Naive B cell (primary cell): ENCODE measurements at regions not wholly inside any gene's neighbourhood (a gene's known extent, or its start where the extent isn't known, plus 50 kb on each side); places are given as distances from the start of the nearest gene placed in this dataset.

ENCODE experiments used
- ATAC-seq, 2 donors: fragments of 150-1000 bp; cut with Tn5 transposase; 2 replicates each; pipeline ENCODE4 v1.10.0; 2021; ENCODE audit warnings: low read depth in 2 of 2, mild to moderate bottlenecking in 2 of 2, moderate library complexity in 2 of 2
- DNase-seq: peaks from one replicate; pipeline ENCODE4 v3.0.0; 2022
- H3K27ac Mint-ChIP-seq, 6 donors: one replicate each; pipeline ENCODE4 v1.8.0; 2020 to 2022; ENCODE audit warnings: mild to moderate bottlenecking in 6 of 6, mixed read lengths in 6 of 6, moderate library complexity in 5 of 6, inconsistent platforms in 2 of 6
- H3K27me3 Mint-ChIP-seq, 3 donors: one replicate each; pipeline ENCODE4 v1.8.0; 2021 to 2022; ENCODE audit warnings: mixed read lengths in 3 of 3, mild to moderate bottlenecking in 1 of 3
- H3K36me3 Mint-ChIP-seq, 2 donors: one replicate each; pipeline ENCODE4 v1.8.0; 2020 to 2022; ENCODE audit warnings: mixed read lengths in 2 of 2, inconsistent platforms in 1 of 2, mild to moderate bottlenecking in 1 of 2
- H3K4me1 Mint-ChIP-seq, 3 donors: one replicate each; pipeline ENCODE4 v1.8.0; 2020 to 2022; ENCODE audit warnings: mixed read lengths in 3 of 3, inconsistent platforms in 1 of 3, mild to moderate bottlenecking in 1 of 3, moderate library complexity in 1 of 3
- H3K4me3 Mint-ChIP-seq, 8 donors: one replicate each; pipeline ENCODE4 v1.8.0; 2020 to 2022; ENCODE audit warnings: mild to moderate bottlenecking in 8 of 8, mixed read lengths in 8 of 8, moderate library complexity in 8 of 8, inconsistent platforms in 2 of 8
- H3K9me3 Mint-ChIP-seq, 7 donors: one replicate each; pipeline ENCODE4 v1.8.0; 2020 to 2022; ENCODE audit warnings: mixed read lengths in 7 of 7, mild to moderate bottlenecking in 5 of 7, inconsistent platforms in 2 of 7, moderate library complexity in 1 of 7

GRCh38 chr1:199700551-199700950 is 327.0 kb upstream of the NR5A2 start:
- H3K4me1 Mint-ChIP-seq: no peaks in the 10 kb centered on the region
- DNase-seq: no peak
- ATAC-seq: no peak
- no peaks in the 10 kb centered on the region for H3K9me3 Mint-ChIP-seq
- no peaks in the 10 kb centered on the region for H3K36me3 Mint-ChIP-seq
- H3K27me3 Mint-ChIP-seq: peaks cover 6 to 14% (median 7%) of the 10 kb centered on the region in 3 donors
- no peak overlapping the region for H3K4me3 Mint-ChIP-seq
- no peak overlapping the region for H3K27ac Mint-ChIP-seq

DNA sequence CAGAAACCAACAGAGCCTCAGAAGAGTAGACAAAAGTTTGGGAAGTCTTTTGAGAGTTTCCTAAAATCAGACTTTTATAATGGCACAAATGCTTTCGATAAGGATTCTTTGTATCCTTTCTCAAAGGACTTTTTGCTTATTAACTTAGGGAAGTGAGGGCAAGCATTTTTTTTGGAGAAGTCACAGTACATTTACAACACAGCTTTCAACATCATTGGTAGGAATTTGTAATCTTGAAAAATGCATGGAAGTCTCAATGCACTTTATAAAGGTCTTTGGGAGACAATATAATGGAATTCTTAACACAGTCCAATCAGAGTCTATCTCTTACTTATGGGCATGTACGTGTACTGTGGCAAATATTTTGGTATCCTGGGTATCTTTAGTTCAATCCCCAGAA is 325.8 kb upstream of the NR5A2 start:
- Mint-ChIP-seq H3K27me3 (peaks cover 0 to 19% (median 6%) of the 10 kb centered on the region in 3 donors), H3K4me1 (no peaks in the 10 kb centered on the region), H3K4me3 (no peak overlapping the region), H3K36me3 (no peaks in the 10 kb centered on the region), H3K9me3 (no peaks in the 10 kb centered on the region), H3K27ac (no peak overlapping the region)
- DNase-seq: no peak
- ATAC-seq: no peak

DNA sequence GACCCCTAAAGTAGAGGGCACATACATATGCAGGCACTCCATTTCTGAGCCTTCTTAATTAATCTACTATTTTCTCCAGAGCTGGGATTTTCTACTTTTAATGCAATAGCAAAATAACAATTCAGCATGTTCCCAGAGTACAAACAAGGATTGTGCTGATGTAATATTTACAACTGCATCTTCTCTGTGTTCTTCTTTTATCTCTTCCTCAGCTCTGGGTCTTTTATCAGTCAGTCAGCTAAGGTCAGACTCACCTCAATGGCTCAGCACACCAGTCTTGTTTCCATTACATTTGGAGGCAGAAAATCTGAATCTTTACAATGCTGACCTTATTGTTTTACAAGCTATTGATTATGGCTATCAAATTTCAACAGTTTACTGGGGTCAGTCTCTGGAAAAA is 323.3 kb upstream of the NR5A2 start:
- Mint-ChIP-seq H3K27me3 (peaks cover 1 to 19% (median 12%) of the 10 kb centered on the region in 3 donors), H3K4me3 (no peak overlapping the region), H3K36me3 (no peaks in the 10 kb centered on the region), H3K9me3 (peaks cover 0 to under 1% (median 0%) of the 10 kb centered on the region in 7 donors), H3K27ac (no peak overlapping the region), H3K4me1 (no peaks in the 10 kb centered on the region)
- ATAC-seq (no peak), DNase-seq (no peak)

GRCh38 chr1:199705825-199706224 is 321.7 kb upstream of the NR5A2 start:
- DNase-seq: no peak
- Mint-ChIP-seq H3K9me3 (peaks cover under 1 to 17% (median 9%) of the 10 kb centered on the region in 7 donors), H3K27me3 (peaks cover 17 to 27% (median 19%) of the 10 kb centered on the region in 3 donors), H3K4me1 (no peaks in the 10 kb centered on the region), H3K27ac (no peak overlapping the region), H3K36me3 (peaks cover under 1 to 8% of the 10 kb centered on the region in 2 donors), H3K4me3 (no peak overlapping the region)
- no peak for ATAC-seq

- ATAC-seq: no peak
- no peak overlapping the region for H3K27ac Mint-ChIP-seq
- no peaks in the 10 kb centered on the region for H3K4me1 Mint-ChIP-seq
- no peak overlapping the region for H3K4me3 Mint-ChIP-seq
- H3K27me3 Mint-ChIP-seq: peaks cover 19 to 38% (median 29%) of the 10 kb centered on the region in 3 donors
- peaks cover 10 to 20% of the 10 kb centered on the region in 2 donors for H3K36me3 Mint-ChIP-seq
- H3K9me3 Mint-ChIP-seq: peaks cover 11 to 29% (median 20%) of the 10 kb centered on the region in 7 donors
- no peak for DNase-seq
Observed at GRCh38 chr1:199706826-199707606, 320.5 kb upstream of the NR5A2 start.

- no peak for ATAC-seq
- no peak overlapping the region for H3K4me3 Mint-ChIP-seq
- H3K27me3 Mint-ChIP-seq: peaks cover 14 to 46% (median 39%) of the 10 kb centered on the region in 3 donors
- peaks cover 10 to 22% of the 10 kb centered on the region in 2 donors for H3K36me3 Mint-ChIP-seq
- no peak for DNase-seq
- no peak overlapping the region for H3K27ac Mint-ChIP-seq
- peaks cover 11 to 37% (median 20%) of the 10 kb centered on the region in 7 donors for H3K9me3 Mint-ChIP-seq
- no peaks in the 10 kb centered on the region for H3K4me1 Mint-ChIP-seq
Observed at GRCh38 chr1:199710974-199711373, 316.5 kb upstream of the NR5A2 start.

DNA sequence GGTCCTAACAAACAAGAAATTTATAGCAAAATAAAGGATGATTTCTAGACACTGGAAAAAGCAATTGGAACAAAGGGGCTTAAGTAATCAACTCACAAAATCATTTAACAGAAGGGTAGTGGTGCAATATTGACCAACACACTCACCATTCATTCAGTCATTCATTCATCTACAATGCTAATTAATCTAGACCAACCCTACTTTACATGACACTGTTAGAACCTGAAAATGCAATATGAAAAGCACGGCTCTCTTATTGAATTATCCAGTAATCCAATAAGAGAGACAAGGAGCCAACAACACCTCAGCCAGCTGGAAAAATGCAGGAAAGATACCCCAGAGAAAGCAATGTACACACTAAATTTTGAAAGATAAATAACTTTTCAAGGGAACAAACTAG is 310.8 kb upstream of the NR5A2 start:
- no peak for ATAC-seq
- no peak for DNase-seq
- Mint-ChIP-seq H3K9me3 (peaks cover 2 to 17% (median 6%) of the 10 kb centered on the region in 7 donors), H3K4me3 (no peak overlapping the region), H3K27ac (no peak overlapping the region), H3K27me3 (peaks cover 11 to 35% (median 20%) of the 10 kb centered on the region in 3 donors), H3K4me1 (no peaks in the 10 kb centered on the region), H3K36me3 (peaks cover 3 to 6% of the 10 kb centered on the region in 2 donors)

DNA sequence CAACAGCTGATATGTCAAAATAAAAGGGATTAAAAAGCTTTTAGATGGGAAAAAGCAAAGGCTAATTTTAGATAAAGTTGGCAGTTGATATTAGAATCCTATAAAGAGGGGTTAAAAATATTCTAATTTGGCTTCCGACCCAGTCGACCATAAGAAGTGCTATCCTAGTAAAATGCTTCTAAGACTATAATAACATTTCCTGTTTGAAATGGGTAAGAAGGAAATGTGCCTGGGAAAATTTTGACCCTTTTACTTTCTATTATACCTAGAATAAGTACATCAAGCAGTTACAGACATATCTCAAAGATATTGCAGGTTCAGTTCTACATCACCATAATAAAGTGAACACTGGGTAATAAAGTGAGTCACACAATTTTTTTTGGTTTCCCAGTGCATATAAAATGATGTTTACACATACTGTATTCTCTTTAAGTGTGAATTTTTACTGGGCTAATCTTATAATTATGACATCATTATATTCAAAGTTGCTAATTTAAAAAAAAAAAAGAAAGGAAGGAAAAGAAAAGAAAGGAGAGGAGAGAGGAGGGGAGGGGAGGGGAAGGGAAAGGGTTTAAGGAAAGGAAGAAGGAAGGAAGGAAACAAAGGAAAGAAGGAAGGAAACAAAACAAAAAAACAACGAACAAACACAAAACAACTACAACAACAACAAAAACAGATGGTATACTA is 308.2 kb upstream of the NR5A2 start:
- H3K4me3 Mint-ChIP-seq: no peak overlapping the region
- H3K4me1 Mint-ChIP-seq: no peaks in the 10 kb centered on the region
- no peak for ATAC-seq
- H3K36me3 Mint-ChIP-seq: no peaks in the 10 kb centered on the region
- no peak for DNase-seq
- no peak overlapping the region for H3K27ac Mint-ChIP-seq
- H3K27me3 Mint-ChIP-seq: peaks cover 4 to 21% (median 11%) of the 10 kb centered on the region in 3 donors
- peaks cover 0 to 4% (median 0%) of the 10 kb centered on the region in 7 donors for H3K9me3 Mint-ChIP-seq

GRCh38 chr1:199720496-199720895 is 307.0 kb upstream of the NR5A2 start:
- Mint-ChIP-seq H3K4me1 (no peaks in the 10 kb centered on the region), H3K9me3 (peaks cover 0 to 4% (median 0%) of the 10 kb centered on the region in 7 donors), H3K27me3 (peaks cover 4 to 29% (median 11%) of the 10 kb centered on the region in 3 donors), H3K27ac (no peak overlapping the region), H3K4me3 (no peak overlapping the region), H3K36me3 (no peaks in the 10 kb centered on the region)
- ATAC-seq: no peak
- no peak for DNase-seq

DNA sequence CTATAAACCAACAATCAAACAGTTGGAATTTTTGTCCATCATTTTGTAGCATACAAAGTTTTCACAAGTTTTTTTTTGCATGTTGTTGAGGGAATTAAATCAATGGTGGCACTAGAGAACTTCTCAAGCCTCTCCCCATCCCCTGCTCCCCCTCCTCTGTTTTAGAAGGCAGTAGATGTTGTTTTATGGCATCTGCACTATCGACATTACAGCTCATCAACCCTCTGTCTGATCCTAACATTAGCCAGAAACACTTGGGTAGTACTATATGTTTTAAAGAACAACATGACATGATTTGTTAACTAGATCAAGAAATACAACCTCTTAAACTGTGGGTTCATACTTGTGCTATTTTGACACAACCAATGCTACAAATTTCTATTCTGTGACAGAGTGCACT is 306.5 kb upstream of the NR5A2 start:
- peaks cover 7 to 33% (median 11%) of the 10 kb centered on the region in 3 donors for H3K27me3 Mint-ChIP-seq
- no peaks in the 10 kb centered on the region for H3K4me1 Mint-ChIP-seq
- H3K4me3 Mint-ChIP-seq: no peak overlapping the region
- H3K27ac Mint-ChIP-seq: no peak overlapping the region
- H3K36me3 Mint-ChIP-seq: no peaks in the 10 kb centered on the region
- peaks cover 0 to 4% (median 0%) of the 10 kb centered on the region in 7 donors for H3K9me3 Mint-ChIP-seq
- DNase-seq: no peak
- no peak for ATAC-seq

DNA sequence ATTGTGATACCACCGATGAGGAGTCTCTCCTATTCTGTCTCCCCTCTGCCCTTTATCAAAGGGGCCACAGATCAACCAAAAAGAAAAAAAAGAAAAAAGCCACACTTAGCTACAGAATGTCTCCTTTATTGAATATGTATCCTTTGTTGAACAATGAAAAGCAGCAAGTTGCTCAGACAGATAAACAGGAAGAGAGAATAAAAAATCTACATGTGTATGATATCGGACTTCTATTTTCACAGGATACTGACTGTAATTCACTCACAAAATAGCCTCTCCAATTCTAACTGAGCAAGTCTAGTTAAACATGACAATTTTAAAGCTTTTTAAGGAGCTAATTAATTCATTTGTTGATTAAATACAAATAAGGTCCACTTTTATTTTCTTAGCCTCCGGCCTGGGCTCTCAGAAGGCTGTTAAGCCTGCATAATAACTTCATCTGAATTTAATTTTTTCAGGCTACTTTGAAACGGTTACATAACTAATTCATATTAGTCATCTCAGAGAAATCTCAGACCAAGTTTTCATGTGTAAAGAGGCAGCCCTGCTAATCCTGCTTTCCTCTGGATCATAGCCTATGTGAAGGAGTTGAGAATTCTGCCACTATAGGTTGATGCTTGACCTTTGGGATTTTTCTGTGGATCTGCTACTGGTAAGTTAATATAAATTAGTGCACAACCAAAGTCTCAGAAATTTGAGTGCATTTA is 304.1 kb upstream of the NR5A2 start:
- DNase-seq: no peak
- Mint-ChIP-seq H3K4me1 (no peaks in the 10 kb centered on the region), H3K9me3 (peaks cover 0 to 2% (median 0%) of the 10 kb centered on the region in 7 donors), H3K27ac (no peak overlapping the region), H3K27me3 (peaks cover 17 to 30% (median 22%) of the 10 kb centered on the region in 3 donors), H3K36me3 (no peaks in the 10 kb centered on the region), H3K4me3 (no peak overlapping the region)
- ATAC-seq: no peak

GRCh38 chr1:199724049-199724448 is 303.5 kb upstream of the NR5A2 start:
- no peak for DNase-seq
- Mint-ChIP-seq H3K27me3 (peaks cover 13 to 28% (median 22%) of the 10 kb centered on the region in 3 donors), H3K9me3 (peaks cover 0 to 2% (median 0%) of the 10 kb centered on the region in 7 donors), H3K4me1 (no peaks in the 10 kb centered on the region), H3K27ac (no peak overlapping the region), H3K4me3 (no peak overlapping the region), H3K36me3 (no peaks in the 10 kb centered on the region)
- no peak for ATAC-seq

GRCh38 chr1:199725002-199725565 is 302.4 kb upstream of the NR5A2 start:
- ATAC-seq (no peak), DNase-seq (no peak)
- H3K36me3 Mint-ChIP-seq: no peaks in the 10 kb centered on the region
- H3K9me3 Mint-ChIP-seq: peaks cover 0 to 4% (median 0%) of the 10 kb centered on the region in 7 donors
- H3K4me1 Mint-ChIP-seq: no peaks in the 10 kb centered on the region
- no peak overlapping the region for H3K27ac Mint-ChIP-seq
- peaks cover 17 to 28% (median 22%) of the 10 kb centered on the region in 3 donors for H3K27me3 Mint-ChIP-seq
- no peak overlapping the region for H3K4me3 Mint-ChIP-seq
